HEK293 (cell line): ENCODE measurements at regions not wholly inside any gene's neighbourhood (a gene's known extent, or its start where the extent isn't known, plus 50 kb on each side); places are given as distances from the start of the nearest gene placed in this dataset.

Source experiments
- CTCF ChIA-PET: fragments of 350-600 bp; formaldehyde crosslinking; extraction: SDS; loops from one replicate; lab custom pipeline; 2021; ENCODE audit warnings: antibody characterized with exemption; lab: Yijun Ruan, JAX
- POLR2A ChIA-PET: fragments of 300-600 bp; formaldehyde crosslinking; extraction: SDS; loops from one replicate; lab custom pipeline; 2020; ENCODE audit warnings: antibody characterized with exemption, inconsistent platforms; lab: Yijun Ruan, JAX
- H3K27ac ChIP-seq: fragments of 200-500 bp; sonication (Bioruptor generic); 2 replicates; pipeline ENCODE4 v1.5.1; 2014; ENCODE audit warnings: low read depth, low read length, control low read depth, inconsistent platforms; ENCODE audit errors: extremely low read depth
- H3K36me3 ChIP-seq, 2 experiments: fragments of 200-500 bp in 1 of 2; sonication (Bioruptor generic) in 1 of 2; 1 replicate in 1 of 2; 2 replicates in 1 of 2; pipeline ENCODE4 v1.5.1; 2014 to 2017; ENCODE audit warnings: inconsistent platforms in 2 of 2, low read length in 2 of 2; ENCODE audit not compliant: control insufficient read depth in 2 of 2, insufficient read depth in 1 of 2
- H3K4me1 ChIP-seq: fragments of 200-500 bp; sonication (Bioruptor generic); 2 replicates; pipeline ENCODE4 v1.5.1; 2014; ENCODE audit warnings: mild to moderate bottlenecking, low read length, inconsistent platforms; ENCODE audit not compliant: control insufficient read depth, insufficient read depth
- H3K4me3 ChIP-seq: 2 replicates; pipeline ENCODE4 v1.5.1; 2011; ENCODE audit warnings: low read depth, mild to moderate bottlenecking, control low read depth, low read length, moderate library complexity
- H3K9me3 ChIP-seq: fragments of 200-500 bp; sonication (Bioruptor generic); 2 replicates; pipeline ENCODE4 v1.5.1; 2014; ENCODE audit warnings: low read depth, low read length, inconsistent platforms; ENCODE audit not compliant: control insufficient read depth, insufficient read depth
- BCL11B ChIP-seq: fragments of 450-650 bp; formaldehyde crosslinking; IDR thresholded peaks from 2 replicates; pipeline ENCODE4 v1.5.1; 2016; ENCODE audit warnings: low read depth, missing biosample characterization, missing genetic modification characterization
- GFI1B ChIP-seq: fragments of 450-650 bp; formaldehyde crosslinking; IDR thresholded peaks from 2 replicates; pipeline ENCODE4 v1.5.1; 2016; ENCODE audit warnings: missing biosample characterization, missing genetic modification characterization
- GLI4 ChIP-seq: fragments of 450-650 bp; formaldehyde crosslinking; IDR thresholded peaks from 2 replicates; pipeline ENCODE4 v1.5.1; 2016; ENCODE audit warnings: missing biosample characterization, missing genetic modification characterization
- HOXC10 ChIP-seq: sonication (generic); formaldehyde crosslinking; IDR thresholded peaks from 2 replicates; pipeline ENCODE4 v1.8.1; 2023; ENCODE audit warnings: mild to moderate bottlenecking, missing genetic modification reagents
- KLF10 ChIP-seq: fragments of 450-650 bp; IDR thresholded peaks from 2 replicates; pipeline ENCODE4 v1.5.1; 2018; ENCODE audit warnings: missing biosample characterization, mild to moderate bottlenecking, missing genetic modification characterization
- REPIN1 ChIP-seq: fragments of 450-650 bp; formaldehyde crosslinking; IDR thresholded peaks from 2 replicates; pipeline ENCODE4 v1.5.1; 2017; ENCODE audit warnings: missing biosample characterization, missing genetic modification characterization, low read depth
- ZNF10 ChIP-seq: fragments of 450-650 bp; formaldehyde crosslinking; IDR thresholded peaks from 2 replicates; pipeline ENCODE4 v1.5.1; 2017; ENCODE audit warnings: missing biosample characterization, missing genetic modification characterization
- ZNF341 ChIP-seq: fragments of 450-650 bp; formaldehyde crosslinking; IDR thresholded peaks from 2 replicates; pipeline ENCODE4; 2016; ENCODE audit warnings: low read depth, missing biosample characterization, missing genetic modification characterization
- ZNF777 ChIP-seq: fragments of 450-650 bp; formaldehyde crosslinking; IDR thresholded peaks from 2 replicates; pipeline ENCODE4 v1.5.1; 2017; ENCODE audit warnings: missing biosample characterization, missing genetic modification characterization, borderline replicate concordance
- ZNF843 ChIP-seq: fragments of 450-650 bp; formaldehyde crosslinking; IDR thresholded peaks from 2 replicates; pipeline ENCODE4 v1.5.1; 2016; ENCODE audit warnings: missing biosample characterization, missing genetic modification characterization
- TF ChIP-seq, protein P1 (sequence below): fragments of 450-650 bp; formaldehyde crosslinking; IDR thresholded peaks from 2 replicates; pipeline ENCODE4 v1.5.1; 2016; ENCODE audit warnings: missing biosample characterization, missing genetic modification characterization
- TF ChIP-seq, protein P2 (sequence below): fragments of 450-650 bp; formaldehyde crosslinking; IDR thresholded peaks from 2 replicates; pipeline ENCODE4 v1.5.1; 2016; ENCODE audit warnings: missing biosample characterization, missing genetic modification characterization, low read depth
- TF ChIP-seq, protein P3 (sequence below): fragments of 450-650 bp; formaldehyde crosslinking; conservative IDR thresholded peaks from 2 replicates; pipeline ENCODE4 v1.5.1; 2016; ENCODE audit warnings: low read depth, missing biosample characterization, missing genetic modification characterization
- TF ChIP-seq, protein P4 (sequence below): fragments of 450-650 bp; formaldehyde crosslinking; IDR thresholded peaks from 2 replicates; pipeline ENCODE4 v1.5.1; 2016; ENCODE audit warnings: missing biosample characterization, missing genetic modification characterization
- TF ChIP-seq, protein P5 (sequence below): fragments of 450-650 bp; formaldehyde crosslinking; optimal IDR thresholded peaks from 2 replicates; pipeline ENCODE3; 2016; ENCODE audit warnings: missing biosample characterization, mild to moderate bottlenecking, missing genetic modification characterization

DNA sequence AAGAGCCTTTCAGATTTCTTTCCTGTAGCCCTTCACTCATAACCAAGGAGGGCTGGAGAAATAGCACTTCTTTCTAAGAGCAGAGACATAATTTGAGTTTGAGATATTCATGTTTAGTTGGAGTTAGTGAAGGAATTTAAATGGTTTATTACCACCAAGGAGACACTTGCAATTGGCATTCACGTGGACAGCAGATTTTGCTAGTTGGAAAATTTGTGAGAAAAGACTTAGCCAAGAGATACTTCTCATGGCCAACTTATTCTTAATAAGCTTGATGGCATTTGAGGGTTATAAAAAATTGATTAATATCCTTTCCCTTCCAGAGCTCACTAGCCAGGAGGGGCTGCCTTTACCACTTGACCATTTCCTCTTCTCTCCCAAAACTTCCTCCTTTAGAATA is 518.7 kb downstream of the TNS1 start:
- no peak overlapping the region for H3K27ac ChIP-seq
- TF ChIP-seq, protein P1, sequence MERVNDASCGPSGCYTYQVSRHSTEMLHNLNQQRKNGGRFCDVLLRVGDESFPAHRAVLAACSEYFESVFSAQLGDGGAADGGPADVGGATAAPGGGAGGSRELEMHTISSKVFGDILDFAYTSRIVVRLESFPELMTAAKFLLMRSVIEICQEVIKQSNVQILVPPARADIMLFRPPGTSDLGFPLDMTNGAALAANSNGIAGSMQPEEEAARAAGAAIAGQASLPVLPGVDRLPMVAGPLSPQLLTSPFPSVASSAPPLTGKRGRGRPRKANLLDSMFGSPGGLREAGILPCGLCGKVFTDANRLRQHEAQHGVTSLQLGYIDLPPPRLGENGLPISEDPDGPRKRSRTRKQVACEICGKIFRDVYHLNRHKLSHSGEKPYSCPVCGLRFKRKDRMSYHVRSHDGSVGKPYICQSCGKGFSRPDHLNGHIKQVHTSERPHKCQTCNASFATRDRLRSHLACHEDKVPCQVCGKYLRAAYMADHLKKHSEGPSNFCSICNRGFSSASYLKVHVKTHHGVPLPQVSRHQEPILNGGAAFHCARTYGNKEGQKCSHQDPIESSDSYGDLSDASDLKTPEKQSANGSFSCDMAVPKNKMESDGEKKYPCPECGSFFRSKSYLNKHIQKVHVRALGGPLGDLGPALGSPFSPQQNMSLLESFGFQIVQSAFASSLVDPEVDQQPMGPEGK (tag by site-specific recombination), result no peak
- TF ChIP-seq KLF10 (tag by site-specific recombination) (no peak), ZNF10 (no peak), GFI1B (tag by site-specific recombination) (no peak), ZNF777 (tag by site-specific recombination) (no peak), ZNF843 (tag by site-specific recombination) (no peak), REPIN1 (tag by site-specific recombination) (no peak), HOXC10 (CRISPR knock-in tag) (no peak), GLI4 (tag by site-specific recombination) (no peak), BCL11B (tag by site-specific recombination) (no peak), ZNF341 (tag by site-specific recombination) (no peak)
- TF ChIP-seq, protein P2, sequence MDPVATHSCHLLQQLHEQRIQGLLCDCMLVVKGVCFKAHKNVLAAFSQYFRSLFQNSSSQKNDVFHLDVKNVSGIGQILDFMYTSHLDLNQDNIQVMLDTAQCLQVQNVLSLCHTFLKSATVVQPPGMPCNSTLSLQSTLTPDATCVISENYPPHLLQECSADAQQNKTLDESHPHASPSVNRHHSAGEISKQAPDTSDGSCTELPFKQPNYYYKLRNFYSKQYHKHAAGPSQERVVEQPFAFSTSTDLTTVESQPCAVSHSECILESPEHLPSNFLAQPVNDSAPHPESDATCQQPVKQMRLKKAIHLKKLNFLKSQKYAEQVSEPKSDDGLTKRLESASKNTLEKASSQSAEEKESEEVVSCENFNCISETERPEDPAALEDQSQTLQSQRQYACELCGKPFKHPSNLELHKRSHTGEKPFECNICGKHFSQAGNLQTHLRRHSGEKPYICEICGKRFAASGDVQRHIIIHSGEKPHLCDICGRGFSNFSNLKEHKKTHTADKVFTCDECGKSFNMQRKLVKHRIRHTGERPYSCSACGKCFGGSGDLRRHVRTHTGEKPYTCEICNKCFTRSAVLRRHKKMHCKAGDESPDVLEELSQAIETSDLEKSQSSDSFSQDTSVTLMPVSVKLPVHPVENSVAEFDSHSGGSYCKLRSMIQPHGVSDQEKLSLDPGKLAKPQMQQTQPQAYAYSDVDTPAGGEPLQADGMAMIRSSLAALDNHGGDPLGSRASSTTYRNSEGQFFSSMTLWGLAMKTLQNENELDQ, result no peak
- TF ChIP-seq, protein P3, sequence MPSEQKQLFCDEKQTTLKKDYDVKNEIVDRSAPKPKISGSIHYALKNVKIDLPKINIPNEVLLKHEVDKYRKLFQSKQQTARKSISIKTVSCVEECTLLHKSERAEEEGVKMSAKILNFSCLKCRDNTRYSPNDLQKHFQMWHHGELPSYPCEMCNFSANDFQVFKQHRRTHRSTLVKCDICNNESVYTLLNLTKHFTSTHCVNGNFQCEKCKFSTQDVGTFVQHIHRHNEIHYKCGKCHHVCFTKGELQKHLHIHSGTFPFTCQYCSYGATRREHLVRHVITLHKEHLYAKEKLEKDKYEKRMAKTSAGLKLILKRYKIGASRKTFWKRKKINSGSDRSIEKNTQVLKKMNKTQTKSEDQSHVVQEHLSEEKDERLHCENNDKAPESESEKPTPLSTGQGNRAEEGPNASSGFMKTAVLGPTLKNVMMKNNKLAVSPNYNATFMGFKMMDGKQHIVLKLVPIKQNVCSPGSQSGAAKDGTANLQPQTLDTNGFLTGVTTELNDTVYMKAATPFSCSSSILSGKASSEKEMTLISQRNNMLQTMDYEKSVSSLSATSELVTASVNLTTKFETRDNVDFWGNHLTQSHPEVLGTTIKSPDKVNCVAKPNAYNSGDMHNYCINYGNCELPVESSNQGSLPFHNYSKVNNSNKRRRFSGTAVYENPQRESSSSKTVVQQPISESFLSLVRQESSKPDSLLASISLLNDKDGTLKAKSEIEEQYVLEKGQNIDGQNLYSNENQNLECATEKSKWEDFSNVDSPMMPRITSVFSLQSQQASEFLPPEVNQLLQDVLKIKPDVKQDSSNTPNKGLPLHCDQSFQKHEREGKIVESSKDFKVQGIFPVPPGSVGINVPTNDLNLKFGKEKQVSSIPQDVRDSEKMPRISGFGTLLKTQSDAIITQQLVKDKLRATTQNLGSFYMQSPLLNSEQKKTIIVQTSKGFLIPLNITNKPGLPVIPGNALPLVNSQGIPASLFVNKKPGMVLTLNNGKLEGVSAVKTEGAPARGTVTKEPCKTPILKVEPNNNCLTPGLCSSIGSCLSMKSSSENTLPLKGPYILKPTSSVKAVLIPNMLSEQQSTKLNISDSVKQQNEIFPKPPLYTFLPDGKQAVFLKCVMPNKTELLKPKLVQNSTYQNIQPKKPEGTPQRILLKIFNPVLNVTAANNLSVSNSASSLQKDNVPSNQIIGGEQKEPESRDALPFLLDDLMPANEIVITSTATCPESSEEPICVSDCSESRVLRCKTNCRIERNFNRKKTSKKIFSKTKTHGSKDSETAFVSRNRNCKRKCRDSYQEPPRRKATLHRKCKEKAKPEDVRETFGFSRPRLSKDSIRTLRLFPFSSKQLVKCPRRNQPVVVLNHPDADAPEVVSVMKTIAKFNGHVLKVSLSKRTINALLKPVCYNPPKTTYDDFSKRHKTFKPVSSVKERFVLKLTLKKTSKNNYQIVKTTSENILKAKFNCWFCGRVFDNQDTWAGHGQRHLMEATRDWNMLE (tag by site-specific recombination), result no peak
- TF ChIP-seq, protein P4, sequence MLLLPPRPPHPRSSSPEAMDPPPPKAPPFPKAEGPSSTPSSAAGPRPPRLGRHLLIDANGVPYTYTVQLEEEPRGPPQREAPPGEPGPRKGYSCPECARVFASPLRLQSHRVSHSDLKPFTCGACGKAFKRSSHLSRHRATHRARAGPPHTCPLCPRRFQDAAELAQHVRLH, result no peak
- TF ChIP-seq, protein P5, sequence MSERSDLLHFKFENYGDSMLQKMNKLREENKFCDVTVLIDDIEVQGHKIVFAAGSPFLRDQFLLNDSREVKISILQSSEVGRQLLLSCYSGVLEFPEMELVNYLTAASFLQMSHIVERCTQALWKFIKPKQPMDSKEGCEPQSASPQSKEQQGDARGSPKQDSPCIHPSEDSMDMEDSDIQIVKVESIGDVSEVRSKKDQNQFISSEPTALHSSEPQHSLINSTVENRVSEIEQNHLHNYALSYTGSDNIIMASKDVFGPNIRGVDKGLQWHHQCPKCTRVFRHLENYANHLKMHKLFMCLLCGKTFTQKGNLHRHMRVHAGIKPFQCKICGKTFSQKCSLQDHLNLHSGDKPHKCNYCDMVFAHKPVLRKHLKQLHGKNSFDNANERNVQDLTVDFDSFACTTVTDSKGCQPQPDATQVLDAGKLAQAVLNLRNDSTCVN (tag by site-specific recombination), result no peak
- no peaks in the 10 kb centered on the region for H3K4me1 ChIP-seq
- no peaks in the 10 kb centered on the region for H3K9me3 ChIP-seq
- no peak overlapping the region for H3K4me3 ChIP-seq
- POLR2A ChIA-PET, result no interaction called here
- CTCF ChIA-PET, result no interaction called here
- no peaks in the 10 kb centered on the region for H3K36me3 ChIP-seq
